Fibroblast of pulmonary artery (primary cell): ENCODE measurements at regions not wholly inside any gene's neighbourhood (a gene's known extent, or its start where the extent isn't known, plus 50 kb on each side); places are given as distances from the start of the nearest gene placed in this dataset.

Experiments used
- DNase-seq: peaks from one replicate; pipeline ENCODE4 v3.0.0-alpha.2; 2010; ENCODE audit warnings: low read depth
- H3K4me3 ChIP-seq: replicated peaks from 2 replicates; pipeline ENCODE4 v1.5.1; 2011; ENCODE audit warnings: low read depth, mild to moderate bottlenecking, control low read depth, low read length, moderate library complexity
- TF ChIP-seq, protein P1 (sequence below): IDR thresholded peaks from 2 replicates; pipeline ENCODE4 v1.5.1; 2011; ENCODE audit warnings: mild to moderate bottlenecking, control low read depth, low read length, inconsistent platforms; ENCODE audit errors: missing control alignments

DNA sequence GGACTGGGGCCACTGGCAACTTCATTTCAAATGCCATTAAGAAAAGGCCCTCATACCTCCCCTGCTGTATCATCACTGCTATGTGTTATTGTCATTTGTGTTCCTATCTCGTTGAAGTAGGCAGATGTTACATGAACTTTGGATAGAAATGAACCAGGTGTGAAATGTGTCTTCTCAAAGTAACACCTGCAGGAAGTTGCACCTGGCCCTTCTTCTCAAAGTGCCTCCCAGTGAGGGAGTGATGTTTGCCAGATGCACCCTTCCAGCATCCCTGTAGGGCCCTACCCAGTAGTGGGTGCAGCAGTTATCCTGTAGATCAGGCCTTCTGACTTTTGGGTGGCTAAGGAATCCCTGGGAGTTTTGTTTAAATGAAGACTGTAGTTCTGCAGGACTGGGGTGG is 197.7 kb upstream of the CTNNB1 start:
- DNase-seq = no peak
- TF ChIP-seq, protein P1, sequence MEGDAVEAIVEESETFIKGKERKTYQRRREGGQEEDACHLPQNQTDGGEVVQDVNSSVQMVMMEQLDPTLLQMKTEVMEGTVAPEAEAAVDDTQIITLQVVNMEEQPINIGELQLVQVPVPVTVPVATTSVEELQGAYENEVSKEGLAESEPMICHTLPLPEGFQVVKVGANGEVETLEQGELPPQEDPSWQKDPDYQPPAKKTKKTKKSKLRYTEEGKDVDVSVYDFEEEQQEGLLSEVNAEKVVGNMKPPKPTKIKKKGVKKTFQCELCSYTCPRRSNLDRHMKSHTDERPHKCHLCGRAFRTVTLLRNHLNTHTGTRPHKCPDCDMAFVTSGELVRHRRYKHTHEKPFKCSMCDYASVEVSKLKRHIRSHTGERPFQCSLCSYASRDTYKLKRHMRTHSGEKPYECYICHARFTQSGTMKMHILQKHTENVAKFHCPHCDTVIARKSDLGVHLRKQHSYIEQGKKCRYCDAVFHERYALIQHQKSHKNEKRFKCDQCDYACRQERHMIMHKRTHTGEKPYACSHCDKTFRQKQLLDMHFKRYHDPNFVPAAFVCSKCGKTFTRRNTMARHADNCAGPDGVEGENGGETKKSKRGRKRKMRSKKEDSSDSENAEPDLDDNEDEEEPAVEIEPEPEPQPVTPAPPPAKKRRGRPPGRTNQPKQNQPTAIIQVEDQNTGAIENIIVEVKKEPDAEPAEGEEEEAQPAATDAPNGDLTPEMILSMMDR = no peak
- no peak overlapping the region for H3K4me3 ChIP-seq

DNA sequence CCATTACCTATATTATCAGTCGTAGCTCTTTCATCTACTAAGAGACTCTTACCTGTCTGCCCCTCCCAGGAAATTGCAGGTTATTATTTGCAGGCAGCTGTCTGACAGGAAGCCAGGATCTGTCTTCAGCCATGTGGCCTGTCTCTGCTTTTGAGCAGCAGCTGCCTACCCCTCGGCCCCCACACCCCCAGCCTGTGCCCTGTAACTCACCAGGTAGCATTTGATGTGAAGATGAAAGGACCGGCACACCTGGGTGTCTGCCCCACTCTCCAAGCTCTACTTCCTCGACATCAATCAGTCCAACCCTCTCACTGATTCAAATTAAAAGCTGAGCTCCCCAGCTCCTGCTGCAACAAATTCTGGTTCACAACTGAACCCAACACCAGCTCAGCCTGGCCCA is 197.2 kb upstream of the CTNNB1 start:
- DNase-seq = no peak

DNA sequence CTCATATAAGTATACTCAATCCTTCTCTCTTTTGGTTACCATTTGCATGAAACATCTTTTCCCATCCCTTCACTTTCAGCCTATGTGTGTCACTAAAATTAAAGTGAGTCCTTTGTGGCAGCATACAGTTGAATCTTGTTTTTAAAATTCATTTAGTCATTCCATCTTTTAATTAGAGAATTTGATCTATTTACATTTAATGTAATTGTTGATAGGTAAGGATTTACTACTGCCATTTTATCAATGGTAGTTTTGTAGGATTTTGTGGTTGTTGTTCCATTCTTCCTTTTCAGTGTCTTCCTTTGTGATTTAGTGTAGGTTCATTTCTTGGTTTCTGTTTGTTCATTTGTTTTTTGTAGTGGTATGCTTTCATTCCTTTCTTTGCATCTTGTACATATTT is 191.9 kb upstream of the CTNNB1 start:
- TF ChIP-seq, protein P1 = no peak
- no peak for DNase-seq
- no peak overlapping the region for H3K4me3 ChIP-seq

More for the DNA sequence above, 197.2 kb upstream of the CTNNB1 start:
- no peak overlapping the region for H3K4me3 ChIP-seq
- TF ChIP-seq, protein P1 = no peak

DNA sequence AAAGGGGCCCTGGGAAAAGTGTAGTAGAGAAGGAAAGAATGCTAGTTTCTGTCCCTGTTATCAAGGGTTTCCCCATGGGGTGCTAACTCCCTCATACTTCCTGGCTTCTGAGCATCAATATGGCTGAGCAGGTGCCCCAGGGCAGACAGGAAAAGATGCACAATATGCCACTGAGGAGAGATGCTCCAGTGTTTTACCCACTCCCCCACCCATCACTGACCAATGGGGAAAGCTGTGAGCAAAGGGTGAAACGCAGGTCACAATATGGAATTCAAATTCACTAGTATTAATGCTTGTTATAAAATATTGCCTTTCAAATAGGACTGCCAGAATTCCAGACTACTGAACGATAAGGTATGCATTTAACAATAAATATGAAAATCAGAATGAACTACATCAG is 187.5 kb upstream of the CTNNB1 start:
- no peak for DNase-seq
- TF ChIP-seq, protein P1 = no peak
- H3K4me3 ChIP-seq = no peak overlapping the region

DNA sequence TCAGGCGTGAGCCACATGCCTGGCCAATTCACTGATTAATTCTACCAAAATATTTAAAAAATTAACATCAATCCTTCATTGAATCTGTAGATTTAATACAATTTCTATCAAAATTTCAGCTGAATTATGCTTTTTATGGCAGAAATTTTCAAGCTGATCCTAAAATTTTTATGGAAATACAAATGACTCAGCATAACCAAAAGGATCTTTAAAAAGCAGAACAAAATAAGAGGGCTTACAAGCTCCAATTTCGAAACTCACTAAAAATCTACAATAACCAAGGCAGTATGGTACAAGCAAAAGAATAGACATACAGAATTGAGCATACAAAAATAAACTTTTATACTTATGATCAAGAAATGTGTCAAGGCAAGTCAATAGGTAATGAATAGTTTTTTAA is 180.4 kb upstream of the CTNNB1 start:
- DNase-seq = no peak
- TF ChIP-seq, protein P1 = no peak
- no peak overlapping the region for H3K4me3 ChIP-seq

DNA sequence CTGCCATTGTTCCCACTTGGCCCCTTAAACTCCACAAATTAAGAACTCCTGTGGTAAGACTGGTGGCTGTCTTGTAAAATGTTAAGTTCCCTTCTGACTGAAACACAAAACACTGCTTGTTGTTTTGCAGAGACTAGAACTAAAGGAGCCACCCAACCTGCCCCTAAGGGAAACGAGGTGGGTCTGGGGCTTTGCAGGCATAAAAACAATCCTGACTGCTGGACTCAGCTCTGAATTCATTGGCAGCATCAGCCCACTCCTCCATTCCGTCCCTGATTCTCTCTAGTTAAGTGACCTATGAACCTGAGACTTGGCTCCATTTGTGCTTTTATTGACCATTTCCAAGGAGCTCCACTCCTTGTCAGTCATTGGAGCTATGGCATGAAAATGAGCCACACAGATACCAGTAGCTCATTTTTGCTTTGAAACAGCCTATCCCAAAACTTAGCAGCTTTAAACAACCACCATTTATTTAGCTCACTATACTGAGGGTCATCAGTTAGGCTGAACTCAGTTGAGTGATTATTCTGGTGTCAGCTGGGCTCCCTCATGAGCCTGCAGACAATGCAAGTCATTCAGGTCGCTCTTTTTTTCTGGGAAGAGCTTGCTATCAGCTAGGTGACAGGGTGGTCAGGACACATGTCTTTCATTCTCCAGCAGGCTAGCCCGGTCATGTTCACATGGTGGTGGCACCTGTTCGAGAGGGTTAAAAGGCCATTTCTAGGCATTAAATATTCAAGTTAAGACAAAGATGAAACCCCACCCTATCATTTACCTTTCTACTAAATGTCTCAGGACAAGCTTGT is 175.1 kb upstream of the CTNNB1 start:
- TF ChIP-seq, protein P1 = no peak
- H3K4me3 ChIP-seq = no peak overlapping the region
- no peak for DNase-seq
